KMS-11 (cell line): ENCODE measurements at regions not wholly inside any gene's neighbourhood (a gene's known extent, or its start where the extent isn't known, plus 50 kb on each side); places are given as distances from the start of the nearest gene placed in this dataset.

Experiments used
- H2AFZ ChIP-seq: fragments of 200-600 bp; sonication (generic); 2 replicates; pipeline ENCODE4 v1.6.1; 2016; ENCODE audit warnings: antibody characterized with exemption, mixed run types, low read depth
- H3K27ac ChIP-seq: fragments of 200-600 bp; sonication (generic); 2 replicates; pipeline ENCODE4 v1.6.1; 2016; ENCODE audit warnings: mild to moderate bottlenecking, mixed run types
- H3K27me3 ChIP-seq: fragments of 200-600 bp; sonication (generic); 2 replicates; pipeline ENCODE4 v1.6.1; 2017; ENCODE audit warnings: mild to moderate bottlenecking, low read depth, mixed run types, moderate library complexity; ENCODE audit not compliant: insufficient read depth
- H3K36me3 ChIP-seq: fragments of 200-600 bp; sonication (generic); 2 replicates; pipeline ENCODE4 v1.6.1; 2017; ENCODE audit warnings: mild to moderate bottlenecking, mixed run types; ENCODE audit not compliant: insufficient read depth
- H3K4me1 ChIP-seq: fragments of 200-600 bp; sonication (generic); 2 replicates; pipeline ENCODE4 v1.6.1; 2016; ENCODE audit warnings: mild to moderate bottlenecking, low read depth, mixed run types; ENCODE audit not compliant: poor library complexity, severe bottlenecking
- H3K4me2 ChIP-seq: fragments of 200-600 bp; sonication (generic); 2 replicates; pipeline ENCODE4 v1.7.0; 2016; ENCODE audit warnings: mild to moderate bottlenecking, mixed run types
- H3K4me3 ChIP-seq: fragments of 200-600 bp; sonication (generic); IDR thresholded peaks from 2 replicates; pipeline ENCODE4 v1.6.1; 2017; ENCODE audit warnings: low read depth, low read length, mixed read lengths; ENCODE audit not compliant: insufficient read depth
- H3K79me2 ChIP-seq: fragments of 200-600 bp; sonication (generic); 2 replicates; pipeline ENCODE4 v1.6.1; 2016; ENCODE audit warnings: low read depth, mixed run types; ENCODE audit not compliant: insufficient read depth
- H3K9ac ChIP-seq: fragments of 200-600 bp; sonication (generic); 2 replicates; pipeline ENCODE4 v1.6.1; 2016; ENCODE audit warnings: mild to moderate bottlenecking, mixed run types
- H4K20me1 ChIP-seq: fragments of 200-600 bp; sonication (generic); 2 replicates; pipeline ENCODE4 v1.6.1; 2016; ENCODE audit warnings: mild to moderate bottlenecking, mixed run types; ENCODE audit not compliant: insufficient read depth
- CTCF ChIP-seq: fragments of 200-600 bp; sonication (generic); conservative IDR thresholded peaks from 2 replicates; pipeline ENCODE4 v1.6.1; 2017; ENCODE audit warnings: low read depth, mild to moderate bottlenecking, antibody characterized with exemption, low read length, moderate library complexity, mixed read lengths

GRCh38 chr22:49550766-49551362 is 276.8 kb downstream of the BRD1 start:
- TF ChIP-seq CTCF, result no peak
- H3K27me3 ChIP-seq, result no peaks in the 10 kb centered on the region
- H2AFZ ChIP-seq, result no peak overlapping the region
- H3K4me3 ChIP-seq, result no peak overlapping the region
- no peaks in the 10 kb centered on the region for H3K36me3 ChIP-seq
- H3K4me2 ChIP-seq, result no peak overlapping the region
- no peaks in the 10 kb centered on the region for H3K79me2 ChIP-seq
- H4K20me1 ChIP-seq, result no peaks in the 10 kb centered on the region
- no peaks in the 10 kb centered on the region for H3K4me1 ChIP-seq
- H3K27ac ChIP-seq, result no peak overlapping the region
- H3K9ac ChIP-seq, result no peak overlapping the region

GRCh38 chr22:49550141-49550430 is 277.6 kb downstream of the BRD1 start:
- TF ChIP-seq CTCF, result no peak
- Histone ChIP-seq H3K4me1 (no peaks in the 10 kb centered on the region), H3K36me3 (no peaks in the 10 kb centered on the region), H3K27ac (no peak overlapping the region), H3K4me2 (no peak overlapping the region), H3K4me3 (no peak overlapping the region), H2AFZ (no peak overlapping the region), H3K79me2 (no peaks in the 10 kb centered on the region), H3K27me3 (no peaks in the 10 kb centered on the region), H4K20me1 (no peaks in the 10 kb centered on the region), H3K9ac (no peak overlapping the region)

- H3K4me2 ChIP-seq, result no peak overlapping the region
- H3K4me3 ChIP-seq, result no peak overlapping the region
- no peak for TF ChIP-seq CTCF
- H3K27ac ChIP-seq, result no peak overlapping the region
- H3K79me2 ChIP-seq, result no peaks in the 10 kb centered on the region
- H3K4me1 ChIP-seq, result no peaks in the 10 kb centered on the region
- H3K27me3 ChIP-seq, result no peaks in the 10 kb centered on the region; the same call in 1 of the 2 replicates
- no peaks in the 10 kb centered on the region for H4K20me1 ChIP-seq
- no peak overlapping the region for H2AFZ ChIP-seq
- H3K9ac ChIP-seq, result no peak overlapping the region
- H3K36me3 ChIP-seq, result no peaks in the 10 kb centered on the region
Observed at GRCh38 chr22:49549256-49550140, 278.2 kb downstream of the BRD1 start.

GRCh38 chr22:49548356-49549202 is 279.1 kb downstream of the BRD1 start:
- no peak overlapping the region for H2AFZ ChIP-seq
- H3K4me1 ChIP-seq, result no peaks in the 10 kb centered on the region
- H3K9ac ChIP-seq, result no peak overlapping the region
- no peak for TF ChIP-seq CTCF
- no peaks in the 10 kb centered on the region for H3K79me2 ChIP-seq
- no peak overlapping the region for H3K27ac ChIP-seq
- H3K4me2 ChIP-seq, result no peak overlapping the region
- H3K4me3 ChIP-seq, result no peak overlapping the region
- H3K27me3 ChIP-seq, result no peaks in the 10 kb centered on the region; the same call in 1 of the 2 replicates
- H4K20me1 ChIP-seq, result no peaks in the 10 kb centered on the region
- no peaks in the 10 kb centered on the region for H3K36me3 ChIP-seq
